Stimulated activated CD4-positive, alpha-beta T cell treated with anti-CD3 and anti-CD28 coated beads, Interleukin-4, amount 100 ng/mL, for 1 hour (primary cell): ENCODE measurements at regions not wholly inside any gene's neighbourhood (a gene's known extent, or its start where the extent isn't known, plus 50 kb on each side); places are given as distances from the start of the nearest gene placed in this dataset.

Source experiments
- DNase-seq: peaks from one replicate; pipeline ENCODE4 v3.0.0-alpha.2; 2020

DNA sequence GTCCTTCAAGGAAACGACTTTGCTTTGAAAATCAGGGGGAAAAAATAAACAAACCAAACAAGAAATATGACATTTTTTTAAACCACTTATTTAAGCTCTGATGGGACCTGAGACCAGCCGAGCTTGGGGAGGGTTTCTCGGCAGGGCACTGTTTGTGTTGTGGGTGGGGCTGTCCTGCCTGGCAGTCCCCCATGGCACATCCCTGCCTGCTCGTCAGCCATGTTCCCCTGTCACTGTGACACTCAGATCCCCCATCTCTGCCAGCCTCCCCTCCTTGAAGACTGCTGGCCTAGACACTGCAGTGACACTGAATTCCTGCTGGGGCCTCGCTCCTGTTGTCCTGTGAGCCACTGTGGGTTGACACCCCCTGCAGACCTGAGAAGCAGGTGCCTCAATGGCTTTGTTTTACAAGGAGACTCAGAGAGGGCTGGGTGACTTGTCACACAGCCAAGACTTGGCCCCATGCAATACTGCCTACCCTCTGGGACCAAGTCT is 95.1 kb upstream of the PTPN1 start:
- no peak for DNase-seq

DNA sequence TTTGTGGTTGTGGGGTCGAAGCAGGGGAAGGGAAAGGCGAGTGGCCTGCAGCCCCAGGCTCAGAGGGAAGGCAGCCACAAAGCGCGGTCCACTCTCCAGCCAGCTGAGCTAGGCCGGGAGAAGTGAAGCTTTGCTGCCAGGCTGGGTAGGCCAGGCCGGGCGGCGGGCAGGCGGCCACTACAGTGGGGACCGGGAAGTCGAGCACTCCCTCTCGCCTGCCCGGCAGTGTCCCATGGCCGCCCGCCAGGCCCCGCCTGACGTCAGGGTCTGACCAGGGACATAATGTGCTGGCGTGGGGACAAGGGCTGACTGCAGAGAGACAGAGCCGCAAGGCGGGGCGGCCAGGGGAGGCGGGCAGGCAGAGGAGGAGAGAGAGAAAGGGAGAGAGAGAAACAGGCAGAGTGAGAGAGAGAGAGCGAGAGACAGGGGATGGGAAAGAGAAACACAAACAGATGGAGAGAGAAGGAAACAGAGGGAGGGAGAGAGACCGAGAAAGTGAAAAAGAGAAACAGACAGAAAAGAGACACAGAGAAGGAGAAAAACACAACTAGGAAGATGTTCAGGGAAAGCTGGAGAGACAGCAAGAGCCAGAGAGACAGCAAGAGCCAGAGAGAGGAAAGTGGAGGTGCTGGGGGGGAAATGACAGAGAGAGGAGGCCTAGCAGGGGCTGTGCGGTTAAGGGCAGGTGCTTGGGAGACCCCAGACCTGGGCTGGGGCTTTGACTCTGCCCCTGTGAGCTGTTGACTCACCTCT is 94.5 kb upstream of the PTPN1 start:
- DNase-seq = no peak

DNA sequence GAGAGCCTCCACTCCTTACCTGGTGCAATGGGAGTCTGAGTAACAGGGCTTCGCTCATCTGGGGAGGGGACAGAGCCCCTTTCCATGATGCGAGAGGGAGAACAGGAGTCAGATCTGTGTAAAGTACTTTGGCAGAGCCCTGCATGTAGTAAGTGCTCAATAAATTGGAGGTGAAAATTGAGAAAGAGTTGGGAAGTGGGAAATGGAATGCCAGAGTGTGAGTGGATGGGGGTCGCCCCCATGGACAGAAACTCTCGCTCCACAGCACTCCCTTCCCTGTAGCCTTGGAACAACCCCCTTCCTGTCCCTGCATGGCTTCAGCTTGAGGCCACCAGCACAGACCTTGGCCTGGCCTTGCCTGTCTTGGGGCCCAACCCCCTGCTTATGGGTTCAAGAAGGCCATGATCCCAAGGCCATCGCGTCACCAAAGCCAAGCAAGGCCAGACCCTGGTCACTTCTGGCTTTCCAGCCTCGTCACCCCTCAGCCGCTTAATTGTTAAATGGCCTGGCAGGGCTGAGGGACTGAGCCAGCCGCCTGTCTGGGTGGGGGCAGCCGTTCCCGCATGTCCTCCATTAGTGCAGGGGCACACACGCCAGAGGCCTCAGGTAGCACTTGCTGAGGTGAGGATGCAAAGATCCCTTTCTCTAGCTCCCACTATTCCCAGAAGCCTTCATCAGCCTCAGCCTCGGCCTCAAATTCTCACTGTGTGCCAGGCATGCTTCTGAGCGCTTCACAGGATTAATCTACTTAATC is 93.7 kb upstream of the PTPN1 start:
- DNase-seq = no peak

DNA sequence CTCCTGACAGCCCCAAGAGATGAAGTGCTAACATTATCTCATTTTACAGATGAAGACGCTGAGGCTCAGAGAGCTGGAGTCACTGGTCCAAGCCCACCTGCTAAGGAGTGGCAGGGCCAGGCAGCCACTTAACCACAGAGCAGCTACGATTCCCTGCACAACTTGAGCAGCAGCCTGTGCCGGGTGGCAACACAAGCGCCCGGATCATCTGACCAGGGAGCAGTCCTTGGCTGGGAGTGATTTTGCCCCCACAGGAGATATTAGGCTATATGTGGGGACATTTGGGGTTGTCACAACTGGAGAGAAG is 93.2 kb upstream of the PTPN1 start:
- no peak for DNase-seq

DNA sequence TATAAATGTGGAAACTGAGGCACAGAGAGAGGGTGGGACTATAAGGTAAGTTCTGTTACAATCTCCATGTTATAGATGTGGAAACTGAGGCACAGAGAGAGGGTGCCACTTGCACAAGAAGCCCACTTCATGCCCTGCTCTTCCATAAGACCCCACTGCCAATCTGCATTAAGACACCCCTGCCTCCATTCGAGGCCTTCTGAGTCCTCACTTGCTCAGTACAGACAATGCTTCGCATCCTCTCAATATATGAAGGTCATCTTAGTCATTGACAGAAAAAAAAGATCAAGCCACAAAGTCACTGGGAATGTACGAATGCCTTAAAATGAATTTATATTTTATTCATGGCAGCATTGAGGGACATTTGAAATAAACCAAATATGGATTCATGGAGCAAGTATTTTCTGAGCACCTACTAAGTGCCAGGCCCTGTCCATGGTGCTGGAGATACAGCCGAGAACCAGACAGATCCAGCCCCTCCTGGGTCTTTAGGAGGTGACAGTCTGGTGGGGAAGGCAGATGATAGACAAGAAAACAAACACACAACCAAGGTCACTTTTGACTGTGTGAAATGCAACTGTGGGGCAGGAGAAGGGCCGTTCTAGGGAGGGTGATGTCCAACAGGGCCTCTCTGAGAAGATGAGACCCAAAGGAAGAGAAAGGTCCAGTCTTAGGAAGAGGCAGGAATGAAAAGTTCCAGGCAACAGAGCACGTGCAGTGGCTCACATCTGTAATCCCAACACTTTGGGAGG is 92.5 kb upstream of the PTPN1 start:
- no peak for DNase-seq

DNA sequence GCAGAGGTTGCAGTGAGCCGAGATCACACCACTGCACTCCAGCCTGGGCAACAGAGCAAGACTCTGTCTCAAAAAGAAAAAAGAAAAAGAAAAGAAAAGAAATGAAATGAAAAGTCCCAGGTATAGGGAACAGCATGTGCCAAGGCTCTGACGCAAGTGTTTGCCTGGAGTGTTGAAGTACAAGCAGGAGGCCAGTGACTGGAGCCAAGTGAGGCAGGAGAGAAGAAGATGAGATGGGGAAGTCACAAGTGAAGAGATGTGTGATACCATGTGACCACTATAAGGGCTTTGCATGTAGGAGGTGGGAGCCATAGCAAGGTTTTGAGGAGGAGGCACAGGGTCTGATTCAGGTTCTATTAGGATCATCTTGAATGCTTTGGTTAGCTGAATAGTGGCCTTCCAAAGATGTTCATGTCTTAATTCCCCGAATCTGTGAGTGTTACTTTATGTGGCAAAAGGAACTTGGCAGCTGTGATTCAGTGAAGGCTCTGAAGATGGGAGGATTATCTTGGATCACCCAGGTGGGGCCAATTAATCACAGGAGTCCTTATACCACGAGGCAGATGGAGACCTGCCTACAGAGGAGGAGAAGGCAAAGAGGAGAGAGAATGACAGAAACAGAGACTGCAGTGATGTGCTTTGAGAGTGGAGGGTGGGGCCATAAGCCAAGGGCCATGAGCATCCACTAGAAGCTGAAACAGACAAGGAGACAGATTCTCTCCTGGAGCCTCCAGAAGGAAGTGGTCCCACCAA is 91.1 kb upstream of the PTPN1 start:
- DNase-seq = no peak

DNA sequence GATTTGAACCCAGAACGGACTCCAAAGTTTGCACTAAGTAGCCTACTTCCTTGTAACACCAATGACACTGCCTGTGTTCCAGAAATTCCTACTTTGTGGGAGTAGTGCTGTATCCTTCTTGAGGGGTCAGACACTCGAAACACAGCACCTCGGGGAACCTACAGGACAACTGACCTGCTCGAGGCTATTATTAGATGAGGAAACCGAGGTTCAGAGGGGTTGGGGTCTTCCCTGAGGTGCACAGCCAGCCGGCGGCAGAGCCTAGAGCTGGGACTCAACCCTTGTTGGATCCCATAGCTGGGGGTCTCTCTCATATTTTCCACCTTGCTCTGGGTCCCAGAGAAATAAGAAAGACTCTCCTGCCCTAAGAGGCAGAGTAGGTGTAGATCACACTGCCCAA is 89.8 kb upstream of the PTPN1 start:
- no peak for DNase-seq

DNA sequence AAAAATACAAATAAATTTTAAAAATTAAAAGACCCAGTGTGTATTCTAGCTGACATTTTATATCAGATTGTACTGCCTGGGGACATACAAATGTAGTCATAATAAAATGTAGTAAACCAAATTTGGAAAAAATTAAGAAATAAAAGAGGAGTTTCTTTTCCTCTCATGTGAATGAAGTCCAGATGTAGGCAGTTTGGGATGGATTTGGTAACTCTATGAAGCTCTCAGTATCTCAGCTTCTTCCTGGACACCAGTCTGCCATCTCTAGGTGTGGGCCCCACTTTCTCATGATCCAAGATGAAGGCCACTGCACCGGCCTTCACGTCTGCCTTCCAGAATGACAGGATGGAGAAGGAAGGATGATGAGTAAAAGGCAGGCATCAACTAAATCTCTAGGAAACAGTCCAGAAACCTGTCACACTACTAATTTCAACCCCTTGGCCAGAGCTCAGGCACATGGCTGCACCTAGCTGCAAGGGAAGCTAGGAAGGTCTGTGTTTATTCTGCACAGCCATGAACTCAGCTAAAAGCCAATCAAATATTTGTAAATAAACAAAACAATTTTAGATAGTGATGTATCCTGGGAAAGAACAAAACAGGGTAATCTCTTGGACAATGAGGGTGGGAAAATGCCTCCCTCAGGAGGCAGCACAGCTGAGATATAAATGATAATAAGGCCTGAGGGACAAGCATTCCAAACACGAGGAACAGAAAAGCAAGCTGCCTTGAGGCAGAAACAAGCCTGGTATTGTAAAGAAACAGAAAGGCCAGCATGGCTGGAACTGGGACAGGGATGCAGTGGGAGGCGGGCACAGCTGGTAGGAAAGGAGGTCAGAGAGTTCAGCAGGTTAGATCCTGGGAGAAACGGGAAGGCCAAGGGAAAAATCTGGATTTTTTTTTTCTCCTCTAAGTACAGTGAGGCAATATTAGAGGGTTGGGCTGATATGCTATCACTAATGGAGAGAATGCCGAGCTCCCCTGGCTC is 88.5 kb upstream of the PTPN1 start:
- no peak for DNase-seq

DNA sequence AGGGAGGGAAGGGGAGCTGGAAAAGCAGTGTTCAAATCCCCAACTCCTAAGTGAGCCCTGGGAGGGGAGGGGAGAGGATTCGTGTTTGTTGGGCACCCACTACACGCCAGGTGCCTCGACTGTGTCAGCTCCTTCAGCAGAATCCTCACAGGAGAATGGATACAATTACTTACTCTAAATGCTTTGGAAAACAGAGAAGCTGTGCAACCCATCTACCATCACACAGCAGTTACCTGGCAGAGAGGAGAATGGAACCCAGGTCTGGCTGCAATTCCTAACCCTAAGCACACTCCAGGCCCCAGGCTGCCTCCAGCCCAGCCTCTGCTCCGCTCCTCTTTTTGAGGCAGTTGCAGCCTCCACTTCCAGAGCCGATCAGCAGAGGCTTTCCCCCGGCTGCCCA is 86.4 kb upstream of the PTPN1 start:
- DNase-seq = no peak

DNA sequence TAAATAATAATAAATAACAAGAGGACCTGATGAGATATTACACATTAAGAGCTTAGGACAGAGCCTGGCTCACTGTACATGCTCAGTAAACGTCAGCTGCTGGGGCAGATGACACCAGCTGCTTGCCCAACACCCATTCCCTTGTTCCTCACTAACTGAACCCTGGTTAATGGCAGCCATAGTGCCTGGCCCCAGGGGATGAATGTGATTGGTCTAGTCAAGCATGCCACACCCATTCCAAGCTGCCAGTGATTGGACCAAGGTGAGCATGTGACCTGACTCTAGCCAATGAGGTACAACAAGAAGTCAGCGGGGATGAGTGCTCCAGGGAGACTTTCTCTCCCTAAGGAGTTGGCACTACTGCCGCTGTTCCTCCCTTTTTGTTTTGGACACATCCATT is 85.1 kb upstream of the PTPN1 start:
- DNase-seq = no peak

DNA sequence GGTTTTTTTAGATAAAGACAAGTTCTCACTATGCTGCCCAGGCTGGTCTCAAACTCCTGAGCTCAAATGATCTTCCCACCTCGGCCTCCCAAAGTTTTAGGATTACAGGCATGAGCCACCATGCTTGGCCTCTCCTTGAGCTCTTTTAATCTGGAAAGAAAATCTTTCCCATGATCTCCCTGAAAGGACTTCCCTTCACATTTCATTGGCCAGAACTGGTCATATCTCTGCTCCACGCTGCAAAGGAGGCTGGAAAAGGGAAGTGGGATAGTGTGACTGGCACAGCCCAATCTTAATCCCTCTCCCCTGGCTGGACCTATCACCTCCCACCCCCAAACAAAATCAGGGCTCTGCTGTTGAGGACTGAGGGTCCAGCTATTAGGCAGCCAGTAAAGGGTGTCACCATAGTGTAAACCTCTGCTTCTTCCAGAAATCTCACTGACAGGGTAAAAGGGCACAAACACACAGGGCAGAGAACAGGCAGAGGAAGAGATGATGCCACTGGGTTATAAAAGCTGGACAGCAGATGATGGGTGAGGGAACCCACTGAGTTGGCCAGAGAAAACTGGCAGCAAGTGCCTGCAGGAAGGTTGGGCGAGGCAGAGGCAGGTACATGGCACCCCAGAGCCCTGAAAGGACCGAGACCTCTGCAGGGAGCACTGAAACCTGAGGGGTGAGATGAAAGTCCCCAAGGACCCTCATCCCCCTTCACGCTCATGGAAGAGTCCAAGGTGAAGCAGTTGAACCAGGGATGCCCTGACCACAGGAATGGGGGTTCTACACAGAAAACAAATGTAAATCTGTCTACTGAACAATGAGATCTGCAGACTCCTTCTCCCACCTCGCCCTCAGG is 83.1 kb upstream of the PTPN1 start:
- DNase-seq = no peak

DNA sequence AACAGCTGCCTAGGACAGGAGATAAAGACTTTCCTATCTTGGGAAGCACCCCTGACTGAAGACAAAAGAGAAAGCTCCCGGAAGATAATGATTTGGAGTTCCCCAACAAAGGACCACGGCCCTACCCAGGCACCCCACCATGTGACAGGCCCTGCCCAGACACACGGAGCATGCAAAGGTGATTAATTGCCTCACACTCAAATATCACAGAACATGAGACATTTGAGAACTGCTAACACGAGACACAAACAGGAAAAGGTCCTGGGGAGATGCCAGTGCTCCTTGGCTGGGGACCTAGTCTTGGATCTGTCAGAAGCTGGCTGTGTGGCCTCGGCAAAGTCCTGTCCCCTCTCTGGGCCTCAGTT is 82.5 kb upstream of the PTPN1 start:
- no peak for DNase-seq

DNA sequence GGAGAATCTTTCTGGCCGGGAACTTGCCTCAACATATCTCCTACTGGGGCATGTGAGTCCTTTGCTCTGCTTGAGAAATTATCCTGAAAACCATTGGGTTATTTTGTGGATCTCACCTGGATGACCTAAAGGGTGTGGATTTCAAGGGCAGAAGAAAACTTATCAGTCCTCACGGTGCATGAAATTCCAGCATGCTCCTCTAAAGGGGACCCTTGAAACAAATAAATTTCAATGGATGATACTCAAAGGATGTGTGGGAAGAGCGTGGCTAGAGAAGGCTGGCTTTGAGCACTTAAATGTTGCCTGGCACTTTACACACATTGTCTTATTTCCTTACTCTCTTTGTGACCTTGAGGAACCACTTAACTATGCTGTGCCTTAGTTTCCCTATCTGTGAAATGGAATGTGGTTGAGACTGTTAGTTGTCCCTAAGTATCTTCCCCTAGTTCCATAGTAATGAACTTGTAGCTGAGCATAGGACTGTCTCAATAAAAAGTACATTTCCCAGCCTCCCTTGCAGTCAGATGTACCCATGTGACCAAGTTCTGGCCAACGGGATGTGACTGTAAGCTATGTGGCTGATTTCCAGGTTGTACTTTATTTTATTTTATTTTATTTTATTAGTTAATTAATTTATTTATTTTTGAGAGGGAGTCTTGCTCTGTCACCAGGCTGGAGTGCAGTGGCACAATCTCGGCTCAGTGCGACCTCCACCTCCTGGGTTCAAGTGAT is 81.9 kb upstream of the PTPN1 start:
- DNase-seq = no peak

DNA sequence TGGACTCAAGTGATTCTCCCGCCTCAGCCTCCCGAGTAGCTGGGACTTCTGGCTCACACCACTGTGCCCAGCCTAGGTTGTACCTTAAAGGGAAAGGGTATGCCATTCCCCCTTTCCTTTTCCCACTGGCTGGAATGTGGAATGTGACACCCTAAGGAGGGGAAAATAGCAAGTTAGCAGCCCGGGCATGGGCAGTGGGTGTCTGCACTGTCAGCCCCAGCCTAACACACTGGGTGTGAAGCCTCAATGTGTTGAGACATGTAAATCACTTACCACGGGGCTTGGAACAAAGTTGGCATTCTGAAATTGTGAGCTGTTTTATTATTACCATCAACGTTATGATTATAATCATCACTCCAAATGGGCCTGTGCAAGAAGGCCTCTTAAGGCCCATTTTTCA is 80.8 kb upstream of the PTPN1 start:
- DNase-seq = no peak

DNA sequence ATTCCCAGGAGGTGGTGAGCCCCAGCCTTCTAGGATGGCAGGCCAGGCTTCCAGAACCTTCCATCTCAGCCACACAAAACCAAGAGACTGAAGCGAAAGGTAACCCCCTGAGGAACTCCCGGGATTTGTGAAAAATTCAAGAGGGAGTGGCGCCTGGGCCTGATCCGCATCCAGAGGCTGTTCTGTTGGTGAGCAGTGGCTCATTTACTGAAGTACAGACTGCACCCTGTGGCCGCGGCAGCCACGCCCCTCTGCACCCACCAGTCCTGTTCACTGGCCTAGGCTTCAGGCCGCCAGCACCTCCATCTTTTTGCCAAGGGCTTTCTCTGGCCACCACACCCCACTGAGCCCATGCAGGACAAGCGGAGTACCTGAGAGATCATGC is 79.1 kb upstream of the PTPN1 start:
- no peak for DNase-seq

DNA sequence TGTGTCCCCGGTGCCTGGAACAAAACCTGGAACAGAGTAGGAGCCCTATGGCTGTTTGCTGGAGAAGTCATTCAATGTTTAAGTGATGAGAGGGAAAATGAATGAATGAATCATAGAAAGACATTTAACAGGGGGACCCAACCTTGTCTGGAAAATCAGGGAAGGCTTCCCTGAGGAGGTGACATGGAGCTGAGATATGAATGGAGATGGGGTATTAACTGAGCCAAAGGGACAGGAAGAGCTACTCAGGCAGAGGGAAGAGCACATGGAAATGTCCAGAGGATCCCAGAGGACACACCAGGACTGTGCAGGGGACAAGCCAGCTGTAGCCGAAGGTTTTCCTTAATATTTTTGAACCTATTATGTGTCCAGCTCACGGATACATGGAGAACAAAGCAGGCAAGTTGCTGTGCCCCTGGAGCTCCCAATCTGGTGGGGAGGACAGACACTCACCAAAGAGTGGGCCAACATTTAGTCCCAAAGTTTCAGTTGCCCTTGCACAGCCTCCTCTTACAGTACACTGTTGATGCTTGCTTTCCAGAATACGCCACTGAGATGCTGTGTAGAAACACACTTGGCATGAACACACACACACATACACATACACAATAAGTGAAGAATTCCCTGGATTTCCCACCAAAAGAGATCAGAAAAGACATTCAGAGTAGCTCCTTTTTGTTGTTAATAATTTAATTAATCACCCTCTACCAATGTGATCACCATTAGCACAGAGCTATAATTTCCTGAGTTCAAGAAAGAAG is 77.0 kb upstream of the PTPN1 start:
- DNase-seq = no peak

DNA sequence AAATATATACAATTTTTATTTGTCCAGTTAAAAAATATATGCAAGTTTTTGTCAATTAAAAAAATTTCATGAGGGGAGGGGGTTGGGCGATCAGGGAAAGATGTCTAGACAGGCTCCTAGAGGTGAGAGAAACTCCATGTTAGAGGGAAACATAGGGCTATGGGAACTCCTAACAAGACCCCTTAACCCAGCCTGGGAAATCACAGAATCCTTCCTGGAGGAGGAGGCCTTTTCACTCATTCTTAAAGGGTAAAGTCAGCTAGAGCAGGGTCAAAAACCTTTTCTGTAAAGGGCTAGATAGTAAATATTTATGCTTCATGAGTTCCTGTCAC is 75.9 kb upstream of the PTPN1 start:
- no peak for DNase-seq

DNA sequence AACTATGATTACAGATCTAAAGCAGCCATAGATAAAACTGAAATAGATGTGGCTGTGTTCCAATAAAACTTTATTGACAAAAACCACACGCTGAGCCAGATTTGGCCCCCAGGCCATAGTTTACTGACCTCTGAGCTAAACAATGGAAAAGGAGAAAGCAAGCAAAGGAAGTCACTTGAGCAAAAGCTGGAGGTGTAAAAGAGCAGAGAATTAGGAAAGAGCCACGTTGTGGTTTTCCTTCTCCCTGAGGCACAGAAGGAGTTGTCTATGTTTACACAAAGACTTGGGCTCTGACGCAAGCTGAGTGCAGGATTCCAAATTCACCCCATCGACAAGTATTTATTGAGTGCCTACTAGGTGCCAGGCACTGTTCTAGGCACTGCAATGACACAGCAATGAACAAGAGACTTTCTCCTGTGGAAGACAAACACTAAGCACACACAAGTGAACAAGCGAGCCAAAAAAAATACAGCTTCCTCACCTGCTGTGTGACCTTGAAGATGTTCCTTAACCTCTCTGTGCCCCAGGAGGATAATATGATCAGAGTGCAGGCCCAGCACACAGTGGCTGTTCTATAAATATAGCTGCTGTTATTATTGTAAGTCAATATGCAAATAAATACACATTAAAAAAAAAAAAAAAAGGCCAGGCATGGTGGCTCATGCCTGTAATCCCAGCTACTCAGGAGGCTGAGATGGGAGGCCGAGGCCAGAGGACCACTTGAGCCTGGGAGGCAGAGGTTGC is 75.4 kb upstream of the PTPN1 start:
- DNase-seq = no peak
